H1 (cell line): ENCODE measurements at regions not wholly inside any gene's neighbourhood (a gene's known extent, or its start where the extent isn't known, plus 50 kb on each side); places are given as distances from the start of the nearest gene placed in this dataset.

ENCODE experiments used
- CHD7 ChIP-seq: fragments of 300-600 bp; sonication (generic); IDR thresholded peaks from 2 replicates; pipeline ENCODE4 v1.7.1; 2012; ENCODE audit warnings: low read length, moderate library complexity, mild to moderate bottlenecking, inconsistent platforms; ENCODE audit not compliant: insufficient replicate concordance
- CTCF ChIP-seq, 3 experiments: IDR thresholded peaks; 1 replicate in 2 of 3; 2 replicates in 1 of 3; pipeline versions ENCODE4 v1.5.1 to v1.6.1; 2011; ENCODE audit warnings: low read length in 3 of 3, mild to moderate bottlenecking in 3 of 3, inconsistent platforms in 2 of 3, low read depth in 1 of 3, moderate library complexity in 1 of 3; ENCODE audit not compliant: insufficient read depth in 1 of 3; ENCODE audit errors: control extremely low read depth in 1 of 3
- E2F6 ChIP-seq: IDR thresholded peaks from 2 replicates; pipeline ENCODE4 v1.6.1; 2012; ENCODE audit warnings: inconsistent platforms
- EGR1 ChIP-seq: IDR thresholded peaks from 2 replicates; pipeline ENCODE4 v1.6.1; 2011; ENCODE audit warnings: low read depth, low read length, borderline replicate concordance
- GABPA ChIP-seq: IDR thresholded peaks from 2 replicates; pipeline ENCODE4 v1.6.1; 2011; ENCODE audit warnings: mild to moderate bottlenecking, low read length, moderate library complexity, borderline replicate concordance; ENCODE audit not compliant: insufficient read depth
- NANOG ChIP-seq: IDR thresholded peaks from 2 replicates; pipeline ENCODE4 v1.6.1; 2011; ENCODE audit warnings: low read length, low read depth, mild to moderate bottlenecking, inconsistent platforms; ENCODE audit not compliant: insufficient read depth, poor library complexity, severe bottlenecking

- TF ChIP-seq CHD7 (no peak), CTCF (IDR thresholded peaks at IDR 0.05; ENCODE audit: control extremely low read depth in 1 of 3, insufficient read depth in 1 of 3, low read depth in 1 of 3, low read length in 3 of 3) (no peak), GABPA (no peak), NANOG (no peak), E2F6 (no peak), EGR1 (no peak)
Observed at GRCh38 chr1:157218671-157219070, 80.5 kb upstream of the ETV3 start (continued).
